Skin epidermis (tissue), 12 donors: ENCODE measurements at regions not wholly inside any gene's neighbourhood (a gene's known extent, or its start where the extent isn't known, plus 50 kb on each side); places are given as distances from the start of the nearest gene placed in this dataset.
A peak's percentile ranks its signal among the peaks of the same experiment; 100 is the strongest.
"Not testable (repeated sequence)": the region's sequence is repeated elsewhere in the genome, so short reads cannot be mapped to it uniquely, and the experiment has no call there.

ENCODE experiments used
- H3K27ac ChIP-seq, 21 experiments: fragments of 200-600 bp; sonication (generic) in 11 of 21; one replicate each; pipeline ENCODE4 v1.5.0; 2020; ENCODE audit warnings: mild to moderate bottlenecking in 3 of 21, inconsistent platforms in 2 of 21, moderate library complexity in 2 of 21
- H3K4me3 ChIP-seq, 7 experiments: fragments of 200-600 bp; sonication (generic) in 2 of 7; one replicate each; pipeline ENCODE4 v1.5.0; 2020; ENCODE audit warnings: inconsistent platforms in 2 of 7, mild to moderate bottlenecking in 2 of 7, moderate library complexity in 1 of 7

GRCh38 chr13:75953589-75953988 is 317.5 kb downstream of the LMO7 start:
- H3K4me3 ChIP-seq, H3K27ac ChIP-seq: not testable (repeated sequence)

GRCh38 chr13:75947448-75947847 is 311.3 kb downstream of the LMO7 start:
- H3K4me3 ChIP-seq = no peak overlapping the region
- no peak overlapping the region for H3K27ac ChIP-seq

DNA sequence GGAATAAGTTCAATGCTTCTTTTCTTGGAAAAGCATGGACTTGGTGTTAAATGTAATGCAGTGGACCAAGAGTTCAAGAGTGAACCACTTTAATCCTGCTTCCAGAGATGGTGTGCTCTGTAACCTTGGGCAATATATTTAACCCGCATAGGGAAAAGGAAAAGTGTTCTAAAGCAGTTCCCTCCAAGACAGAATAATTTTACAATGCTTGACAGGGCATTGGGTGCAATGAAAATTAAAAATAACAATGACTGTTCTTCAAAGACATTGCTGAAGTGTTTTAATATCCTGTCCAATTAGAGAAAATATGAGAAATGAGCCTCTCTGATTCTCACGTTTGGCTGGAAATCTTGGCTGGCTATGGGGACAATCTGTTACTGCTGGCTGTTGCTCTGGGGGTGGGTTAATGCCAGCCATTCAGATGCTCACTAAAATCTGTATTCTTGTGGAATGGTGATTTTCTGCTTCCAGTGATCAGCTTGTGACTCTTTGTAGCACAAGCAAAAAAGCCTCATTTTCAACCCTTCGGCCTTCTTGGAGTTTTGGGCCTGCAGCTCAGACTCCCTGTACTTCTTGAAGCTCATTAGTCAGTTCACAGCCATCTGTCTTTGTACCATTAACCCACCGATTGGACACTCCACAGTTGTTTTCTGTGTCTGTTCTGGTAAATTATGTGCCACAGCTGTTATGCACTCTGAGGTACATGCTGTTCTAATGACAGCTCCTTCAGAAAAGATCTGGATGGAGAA is 310.6 kb downstream of the LMO7 start:
- no peak overlapping the region for H3K4me3 ChIP-seq
- H3K27ac ChIP-seq = no peak overlapping the region

DNA sequence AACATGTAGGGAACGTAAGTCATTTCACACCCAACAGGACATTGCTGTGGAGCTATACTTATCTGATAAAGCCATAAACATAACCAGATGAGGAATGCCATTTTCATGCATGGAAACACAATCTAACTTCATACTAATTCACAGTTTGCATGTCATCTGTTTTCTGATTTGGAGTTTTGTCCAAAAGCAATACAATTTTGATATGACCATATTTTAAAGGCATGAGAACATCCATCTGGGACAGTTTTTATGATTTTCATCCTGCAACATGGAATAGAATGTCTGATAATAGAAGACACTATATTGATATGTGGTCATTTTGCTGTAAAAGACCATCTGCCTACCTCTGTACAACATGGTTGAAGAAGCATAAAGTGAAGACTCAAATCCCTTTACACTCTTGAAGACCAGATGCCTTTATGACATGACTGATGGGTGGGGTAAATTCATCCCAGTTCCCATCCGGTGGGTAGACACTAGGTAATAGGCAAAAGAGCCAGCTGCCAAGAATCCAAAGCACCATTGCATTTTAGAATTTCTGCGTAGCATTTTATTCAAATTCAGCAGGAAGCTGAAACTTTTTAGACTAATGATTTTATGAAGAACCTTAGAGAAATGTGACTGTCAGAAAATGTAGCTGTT is 309.8 kb downstream of the LMO7 start:
- Histone ChIP-seq H3K4me3 (no peak overlapping the region), H3K27ac (no peak overlapping the region)

GRCh38 chr13:75938811-75939560 is 302.9 kb downstream of the LMO7 start:
- no peak overlapping the region for H3K4me3 ChIP-seq
- H3K27ac ChIP-seq = no peak overlapping the region

DNA sequence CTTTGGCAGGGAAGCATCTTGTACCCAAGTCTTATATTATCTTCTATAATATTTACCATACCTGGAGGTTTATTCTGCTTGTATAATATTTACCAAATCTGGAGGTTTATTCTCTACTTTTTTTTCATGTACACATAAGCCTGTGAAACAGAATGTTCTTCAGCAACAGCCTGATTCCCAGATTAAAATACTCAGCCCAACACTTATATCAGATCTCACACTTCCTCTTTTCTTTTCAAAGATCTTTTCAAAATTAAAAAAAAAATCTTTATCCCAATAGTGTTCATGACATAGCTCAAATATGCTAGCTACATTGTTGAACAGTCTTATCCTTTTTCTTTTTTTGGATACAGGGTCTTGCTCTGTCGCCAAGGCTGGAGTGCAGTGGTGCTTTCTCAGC is 300.7 kb downstream of the LMO7 start:
- Histone ChIP-seq H3K27ac (no peak overlapping the region), H3K4me3 (no peak overlapping the region)

DNA sequence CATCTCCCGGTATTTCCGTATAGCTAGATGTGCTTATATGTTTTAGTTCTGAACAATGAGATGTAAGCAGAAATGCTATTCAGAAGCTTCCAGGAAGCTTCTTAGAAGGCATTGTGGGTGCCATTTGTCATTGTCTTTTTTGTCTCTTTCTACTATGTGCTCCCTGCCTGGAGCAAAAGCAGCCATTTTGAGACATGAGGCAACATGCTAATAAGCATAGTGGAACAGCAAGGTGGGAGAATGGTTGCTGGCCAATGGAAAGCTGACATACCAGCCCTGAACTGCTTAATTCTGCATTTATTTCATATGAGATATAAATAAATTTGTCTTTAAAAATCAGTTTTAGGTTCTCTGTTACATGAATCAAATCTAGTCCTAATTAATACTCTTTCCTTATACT is 299.7 kb downstream of the LMO7 start:
- no peak overlapping the region for H3K4me3 ChIP-seq
- H3K27ac ChIP-seq = no peak overlapping the region

DNA sequence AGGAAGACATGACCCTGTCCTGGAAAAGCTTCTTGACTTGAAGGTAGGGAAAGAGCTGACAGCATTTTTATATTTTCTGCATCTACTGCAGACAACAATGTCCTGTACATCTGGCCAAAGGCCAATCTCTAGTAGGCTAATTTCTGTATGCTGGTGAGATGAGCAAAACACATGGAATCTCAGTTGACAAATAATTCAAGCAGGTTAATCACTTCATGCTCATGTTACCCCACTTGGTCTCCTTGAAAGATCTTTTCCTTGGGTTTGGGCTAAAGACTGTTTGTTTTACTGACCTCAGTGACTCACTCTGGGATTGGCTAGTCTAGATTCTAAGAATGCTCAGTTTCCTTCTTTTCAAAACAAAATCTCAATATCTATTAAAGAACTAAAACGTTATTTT is 298.8 kb downstream of the LMO7 start:
- Histone ChIP-seq H3K27ac (no peak overlapping the region), H3K4me3 (no peak overlapping the region)

DNA sequence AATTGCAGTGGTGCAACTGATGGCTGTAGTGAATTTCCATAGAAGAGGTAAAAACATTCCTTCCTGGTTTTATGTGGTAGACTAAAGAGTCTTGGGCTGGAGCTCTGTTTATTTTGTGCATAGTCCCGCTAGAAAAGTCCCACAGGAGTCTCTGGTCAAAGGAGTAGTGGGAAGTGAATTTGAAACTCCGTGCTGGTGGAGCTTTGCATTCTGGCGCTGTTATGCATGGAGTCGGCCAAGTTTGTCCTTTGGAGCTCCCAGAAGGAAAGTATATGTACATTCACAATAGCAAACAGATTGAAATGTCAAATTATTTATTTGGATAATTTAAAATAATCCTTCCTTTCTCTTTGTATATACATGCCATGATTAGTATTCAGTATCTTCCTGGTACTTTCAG is 296.5 kb downstream of the LMO7 start:
- Histone ChIP-seq H3K27ac (no peak overlapping the region), H3K4me3 (no peak overlapping the region)

GRCh38 chr13:75931116-75931515 is 295.0 kb downstream of the LMO7 start:
- Histone ChIP-seq H3K27ac (no peak overlapping the region), H3K4me3 (no peak overlapping the region)

DNA sequence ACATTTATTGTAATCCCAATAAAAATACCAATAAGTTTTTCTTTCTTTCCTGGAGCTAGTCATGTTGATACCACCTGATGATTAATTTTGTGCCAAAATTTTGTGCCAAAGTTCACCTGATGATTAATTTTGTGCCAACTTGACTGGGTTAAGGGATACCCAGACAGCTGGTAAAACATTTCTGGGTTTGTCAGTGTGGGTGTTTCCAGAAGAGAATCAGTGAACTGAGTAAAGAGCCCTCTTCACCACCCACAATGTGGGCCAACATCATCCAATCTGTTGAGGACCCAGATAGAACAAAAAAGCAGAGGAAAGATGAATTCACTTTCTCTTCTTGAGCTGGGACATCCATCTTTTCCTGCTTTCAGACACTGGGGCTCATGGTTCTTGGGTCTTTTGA is 292.9 kb downstream of the LMO7 start:
- Histone ChIP-seq H3K4me3 (no peak overlapping the region), H3K27ac (no peak overlapping the region)

- no peak overlapping the region for H3K4me3 ChIP-seq
- H3K27ac ChIP-seq = no peak overlapping the region
These were observed 291.1 kb downstream of the LMO7 start for GRCh38 chr13:75927183-75927669.

DNA sequence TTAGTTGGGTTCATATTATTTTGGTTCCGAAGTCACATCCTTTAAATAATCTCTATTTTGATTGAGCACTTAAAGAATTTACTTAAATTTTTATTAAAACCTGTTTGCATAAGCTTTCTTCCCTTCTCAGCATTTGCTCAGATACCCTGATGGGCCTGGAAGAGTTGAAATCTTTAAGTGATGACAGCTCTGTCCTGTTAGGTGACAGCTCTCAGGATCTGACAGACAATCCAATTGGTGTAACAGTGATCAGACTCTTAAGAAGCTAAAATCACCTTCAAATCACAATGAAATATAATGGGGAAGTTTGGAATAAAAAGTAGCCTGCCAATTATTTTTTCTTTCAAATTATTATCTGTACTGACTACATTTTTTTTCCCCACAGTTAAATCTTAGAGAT is 284.4 kb downstream of the LMO7 start:
- Histone ChIP-seq H3K4me3 (no peak overlapping the region), H3K27ac (no peak overlapping the region)

GRCh38 chr13:75919660-75920199 is 283.6 kb downstream of the LMO7 start:
- Histone ChIP-seq H3K27ac (no peak overlapping the region), H3K4me3 (no peak overlapping the region)

DNA sequence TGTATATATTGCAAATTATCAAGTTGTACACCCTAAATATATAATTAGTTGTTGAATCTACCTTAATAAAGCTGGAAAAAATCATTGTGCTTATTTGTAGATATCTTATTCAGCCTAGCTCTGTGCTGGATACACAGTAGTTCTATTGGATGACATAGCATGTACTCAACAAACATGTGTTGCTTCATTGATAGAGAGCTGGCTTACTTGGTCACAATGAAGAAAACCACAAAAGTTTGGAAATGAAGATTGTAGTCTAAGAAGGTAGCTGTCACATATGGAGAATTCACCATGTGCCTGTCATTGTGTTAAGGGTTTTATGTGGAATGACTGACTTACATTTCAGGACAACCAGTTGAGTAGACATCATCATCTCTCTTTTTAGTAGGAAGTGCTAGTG is 278.9 kb downstream of the LMO7 start:
- no peak overlapping the region for H3K27ac ChIP-seq
- H3K4me3 ChIP-seq = no peak overlapping the region

DNA sequence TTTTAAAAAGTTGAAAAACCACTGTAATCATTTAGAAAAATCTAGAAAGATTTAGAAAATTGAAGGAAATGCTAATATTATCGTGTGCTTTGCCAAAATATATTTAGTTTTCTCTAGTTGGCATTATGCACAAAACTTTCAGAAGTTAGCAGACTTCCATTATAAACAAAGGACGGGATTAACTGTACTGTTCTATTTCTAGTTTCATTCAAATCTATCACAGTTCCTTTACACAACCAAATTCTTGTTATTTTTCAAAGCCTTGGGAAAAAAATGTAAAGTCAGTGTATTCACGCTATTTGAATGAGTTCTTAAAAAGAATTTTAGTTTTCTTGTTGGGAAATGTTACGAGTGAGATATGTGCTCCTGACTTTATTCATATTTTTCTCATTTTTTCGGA is 277.8 kb downstream of the LMO7 start:
- Histone ChIP-seq H3K4me3 (no peak overlapping the region), H3K27ac (no peak overlapping the region)

- H3K4me3 ChIP-seq = no peak overlapping the region
- peak overlapping the region in 1 of 21 experiments; percentile 4 for H3K27ac ChIP-seq
These were observed 274.5 kb downstream of the LMO7 start for GRCh38 chr13:75910591-75910990.
